ENCODE measurements at regions not wholly inside any gene's neighbourhood (a gene's known extent, or its start where the extent isn't known, plus 50 kb on each side); places are given as distances from the start of the nearest gene placed in this dataset.

DNA sequence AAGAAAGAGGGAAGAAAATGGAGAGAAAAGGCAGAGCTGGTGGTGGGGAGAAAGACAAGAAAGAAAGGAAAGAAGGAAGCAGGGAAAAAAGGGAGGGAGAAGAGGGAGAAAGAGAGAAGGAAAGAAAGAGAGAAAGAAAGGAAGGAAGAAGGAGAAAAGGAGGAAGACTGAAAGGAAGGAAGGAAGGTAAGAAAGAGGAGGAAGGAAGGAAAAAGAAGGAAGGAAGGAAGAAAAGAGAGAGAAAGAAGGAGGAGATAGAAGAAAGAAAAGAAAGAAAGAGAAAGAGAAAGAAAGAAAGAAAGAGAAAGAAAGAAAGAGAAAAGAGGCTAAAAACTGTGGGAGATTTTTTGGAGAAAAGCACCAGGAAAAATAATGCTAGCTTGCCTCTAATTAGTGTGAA lies 561.4 kb upstream of the GOT2 start:
- no peak for FAIRE-seq
- DNase-seq (ENCODE audit: low spot score), result no peak

DNA sequence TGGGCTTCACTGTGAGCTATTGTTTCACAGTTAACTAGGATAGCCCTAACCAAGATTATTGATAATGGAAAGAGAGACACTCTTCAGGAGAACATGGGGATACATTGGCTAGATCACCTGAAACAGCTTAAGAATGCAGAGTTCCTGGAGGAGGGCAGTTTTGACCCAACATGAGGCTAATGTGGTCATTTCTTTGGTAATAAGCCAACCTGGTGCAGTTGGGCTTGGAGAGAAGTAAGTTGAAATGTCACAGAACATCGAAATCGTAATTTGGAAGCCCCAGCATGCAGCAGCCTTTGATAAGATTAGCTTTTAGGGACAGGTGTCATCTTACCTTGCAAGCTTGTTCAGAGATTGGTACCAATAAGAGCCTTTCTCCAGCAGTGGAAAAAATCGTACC lies 556.6 kb upstream of the GOT2 start:
- no peak for DNase-seq (ENCODE audit: low spot score)

DNA sequence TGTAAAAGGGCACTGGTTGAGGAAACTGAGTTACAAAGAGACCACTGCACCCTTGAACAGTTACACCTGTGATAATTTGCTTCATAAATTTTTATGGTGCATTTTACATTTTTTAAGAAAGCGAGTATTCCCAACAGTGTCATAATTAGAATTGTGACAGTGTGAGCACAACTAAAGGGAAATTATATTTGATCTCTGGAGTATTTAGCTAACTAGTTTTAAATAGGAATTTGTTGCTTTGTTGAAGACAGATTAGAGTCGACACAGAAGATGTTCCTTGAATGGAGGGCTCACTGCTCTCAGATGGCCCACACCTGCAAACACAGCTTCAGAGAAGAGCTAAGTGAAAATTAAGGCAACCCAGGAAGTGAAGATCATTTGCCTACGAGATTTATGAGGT lies 555.0 kb upstream of the GOT2 start:
- FAIRE-seq, result no peak
- DNase-seq (ENCODE audit: low spot score), result no peak

More for the DNA sequence above, 556.6 kb upstream of the GOT2 start:
- FAIRE-seq, result no peak

DNA sequence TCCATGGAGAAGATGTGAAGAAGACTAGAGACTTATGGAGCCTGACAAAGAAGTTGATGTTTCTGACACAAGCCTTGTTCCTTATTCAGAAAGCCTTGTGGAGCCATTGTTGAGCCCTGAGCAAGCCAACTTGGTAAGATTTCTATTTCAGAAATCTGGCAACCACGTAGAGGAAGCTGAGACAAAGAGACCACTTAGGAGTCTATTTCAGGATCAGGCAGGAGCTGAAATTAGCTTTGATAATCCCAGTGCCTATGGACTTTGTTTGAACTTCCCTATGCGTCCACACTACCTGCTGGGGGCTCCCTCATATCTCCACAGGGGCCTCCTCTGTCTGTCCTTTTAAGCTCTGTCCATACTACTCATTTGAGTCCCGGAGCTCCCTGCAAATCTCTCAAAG lies 540.0 kb upstream of the GOT2 start:
- FAIRE-seq (no peak), DNase-seq (ENCODE audit: low spot score) (no peak)

DNA sequence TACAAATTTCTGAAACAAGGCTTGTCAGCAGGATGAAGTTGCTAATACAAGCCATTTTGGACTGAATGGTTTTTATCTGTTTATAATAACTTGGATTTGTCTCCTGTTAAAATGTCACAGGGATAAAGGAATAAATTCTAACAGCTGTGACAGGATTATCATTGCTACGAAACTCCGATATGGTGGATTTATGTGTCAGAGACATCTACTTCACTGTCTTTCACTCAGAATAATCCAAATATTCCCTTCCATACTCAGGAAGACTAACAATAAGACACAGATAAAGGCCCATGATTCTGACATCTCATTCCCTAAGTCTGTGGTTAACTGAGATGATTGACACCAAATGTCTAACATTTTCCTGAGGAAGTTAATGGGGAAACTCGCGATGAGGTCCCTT lies 529.8 kb upstream of the GOT2 start:
- no peak for DNase-seq (ENCODE audit: low spot score)
- FAIRE-seq, result no peak

DNA sequence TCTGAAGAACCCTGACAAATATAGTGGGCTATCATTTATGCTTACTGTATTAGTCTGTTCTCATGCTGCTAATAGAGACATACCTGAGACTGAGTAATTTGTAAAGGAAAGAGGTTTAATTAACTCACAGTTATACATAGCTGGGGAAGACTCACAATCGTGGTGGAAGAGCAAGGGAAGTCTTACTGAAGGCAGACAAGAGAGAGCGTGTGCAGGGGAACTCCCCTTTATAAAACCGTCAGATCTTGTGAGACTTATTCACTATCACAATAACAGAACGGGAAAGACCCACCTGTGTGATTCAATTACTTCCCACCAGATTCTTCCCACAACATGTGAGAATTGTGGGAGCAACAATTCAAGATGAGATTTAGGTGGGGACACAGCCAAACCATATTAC lies 526.8 kb upstream of the GOT2 start:
- no peak for DNase-seq (ENCODE audit: low spot score)
- FAIRE-seq, result no peak

DNA sequence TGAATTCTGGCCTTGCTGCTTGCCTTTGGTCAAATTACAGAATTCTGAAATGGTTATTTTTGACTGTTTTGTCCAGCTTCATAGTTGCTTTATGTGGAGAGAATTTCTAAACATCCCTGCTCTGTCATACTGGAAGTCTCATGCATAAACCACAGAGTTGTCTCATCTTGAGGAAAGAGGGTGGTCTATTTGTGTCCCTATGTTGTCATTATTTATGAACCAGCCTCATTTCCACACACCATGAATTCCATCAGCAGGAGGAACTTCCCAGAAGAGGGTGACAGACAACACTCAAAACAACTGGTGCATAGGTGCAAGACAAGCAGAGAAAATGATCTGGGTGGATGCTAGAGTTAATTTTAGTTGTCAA lies 525.8 kb upstream of the GOT2 start:
- DNase-seq (ENCODE audit: low spot score), result no peak
- FAIRE-seq, result no peak

DNA sequence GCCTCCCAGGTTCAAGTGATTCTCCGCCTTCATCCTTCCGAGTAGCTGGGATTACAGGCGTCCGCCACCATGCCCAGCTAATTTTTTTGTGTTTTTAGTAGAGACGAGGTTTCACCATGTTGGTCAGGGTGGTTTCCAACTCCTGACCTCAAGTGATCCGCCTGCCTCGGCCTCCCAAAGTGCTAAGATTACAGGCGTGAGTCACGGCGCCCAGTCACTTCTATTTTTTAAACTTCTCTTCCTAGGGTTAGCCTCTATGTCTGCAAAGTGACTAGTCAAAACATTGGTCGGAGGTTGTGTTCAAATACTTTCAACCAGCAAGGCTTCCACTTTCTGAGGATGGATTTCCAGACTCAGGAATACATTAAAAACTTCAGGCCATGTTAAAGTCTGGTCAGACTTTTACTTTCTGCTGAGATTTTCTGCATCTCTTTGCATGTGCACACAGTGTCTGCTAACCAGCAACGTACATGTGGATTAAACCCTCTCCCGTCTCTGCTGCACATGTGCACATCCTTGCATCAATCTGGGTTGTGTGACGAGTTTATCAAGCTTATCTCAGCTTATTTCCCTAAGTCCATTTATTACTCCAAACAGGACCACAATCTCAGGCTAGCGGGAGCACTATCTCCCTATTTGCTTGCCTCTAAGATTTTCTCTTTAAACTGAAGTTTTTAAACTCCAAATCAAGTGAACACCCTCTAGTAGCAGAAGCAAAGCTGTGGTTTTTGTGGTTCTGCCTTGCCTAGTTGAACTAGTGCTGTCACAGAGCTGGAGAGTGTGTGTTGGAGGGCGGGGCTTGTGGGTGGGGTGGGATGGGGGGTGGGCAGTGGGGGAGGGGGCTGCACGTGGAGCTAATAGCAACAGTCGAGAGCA lies 525.2 kb upstream of the GOT2 start:
- FAIRE-seq (peak; percentile 23), DNase-seq (ENCODE audit: low spot score) (peak; percentile 11)

DNA sequence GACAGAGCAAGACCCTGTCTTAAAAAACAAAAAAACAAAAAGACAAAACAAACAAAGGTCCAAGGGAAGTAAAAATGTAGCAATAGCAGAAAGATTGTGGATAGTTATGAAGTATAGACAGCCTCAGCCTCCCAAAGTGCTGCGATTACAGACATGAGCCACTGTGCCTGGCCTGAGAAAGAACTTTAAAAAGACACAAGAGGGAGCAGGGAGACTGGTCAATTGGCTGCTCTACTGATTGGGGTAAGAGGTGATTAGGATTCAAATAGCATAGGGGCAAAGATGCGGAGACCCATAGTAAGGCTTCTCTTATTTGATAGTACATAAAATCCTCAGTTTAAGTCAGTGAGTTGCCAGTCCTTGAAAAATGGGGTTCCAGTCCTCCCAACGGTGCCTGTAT lies 518.2 kb upstream of the GOT2 start:
- DNase-seq (ENCODE audit: low spot score), result no peak
- no peak for FAIRE-seq

DNA sequence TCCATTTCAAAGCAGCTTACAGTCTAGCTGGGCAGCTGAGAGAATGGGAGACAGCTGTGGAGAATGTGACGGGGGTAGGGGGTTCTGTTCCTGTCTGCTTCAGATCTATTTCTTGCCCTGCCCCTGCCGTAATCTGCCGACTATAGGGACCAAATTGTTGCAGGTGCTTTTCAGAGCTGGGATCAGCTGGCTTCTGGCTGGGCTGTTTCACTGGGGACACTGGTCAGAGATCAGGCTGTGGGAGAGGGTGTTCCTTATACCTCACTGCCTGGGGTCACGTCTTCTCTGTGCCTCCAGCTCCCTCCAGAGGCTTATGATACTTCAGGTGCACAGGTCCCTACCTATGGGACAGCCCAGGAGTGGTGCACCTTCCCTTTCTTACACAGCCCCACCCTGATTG lies 514.9 kb upstream of the GOT2 start:
- FAIRE-seq, result no peak
- DNase-seq (ENCODE audit: low spot score), result no peak

DNA sequence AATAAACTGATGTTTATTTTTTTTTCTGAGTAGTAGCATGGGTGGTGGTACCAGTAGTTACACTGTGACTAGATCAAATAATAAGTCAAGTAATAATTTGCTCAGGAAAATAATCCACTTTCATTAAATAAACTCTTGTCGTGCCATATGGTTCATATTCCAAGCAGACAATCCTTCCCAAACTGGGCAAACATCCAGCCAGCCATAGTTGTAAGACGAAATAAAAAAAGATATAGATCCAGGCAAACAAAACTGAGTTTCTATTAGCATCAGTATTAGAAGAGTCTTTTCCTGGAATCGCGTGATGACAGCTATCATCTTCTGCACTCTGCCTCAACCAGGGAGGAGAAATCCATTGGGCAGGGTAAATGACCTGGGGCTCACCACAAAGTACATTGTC lies 508.4 kb upstream of the GOT2 start:
- FAIRE-seq (no peak), DNase-seq (ENCODE audit: low spot score) (no peak)

DNA sequence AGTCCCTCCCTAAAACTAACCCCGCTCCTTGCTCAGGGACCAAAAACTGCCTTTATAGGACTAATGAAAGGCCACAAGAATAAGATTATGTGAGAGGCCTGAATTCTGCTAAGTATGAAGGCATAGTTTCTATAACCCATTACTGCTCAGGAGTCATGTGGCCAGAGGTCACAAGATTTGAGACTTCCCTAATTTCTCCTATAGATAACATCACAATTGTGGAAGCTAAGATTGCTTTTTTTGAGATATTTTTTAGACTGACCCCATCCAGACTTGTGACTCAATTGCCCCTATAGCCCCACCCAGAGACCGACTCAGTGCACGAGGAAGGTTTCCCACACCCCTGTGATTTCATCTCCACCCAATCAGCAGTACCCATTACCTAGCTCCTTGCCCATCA lies 504.1 kb upstream of the GOT2 start:
- no peak for FAIRE-seq
- DNase-seq (ENCODE audit: low spot score), result no peak

DNA sequence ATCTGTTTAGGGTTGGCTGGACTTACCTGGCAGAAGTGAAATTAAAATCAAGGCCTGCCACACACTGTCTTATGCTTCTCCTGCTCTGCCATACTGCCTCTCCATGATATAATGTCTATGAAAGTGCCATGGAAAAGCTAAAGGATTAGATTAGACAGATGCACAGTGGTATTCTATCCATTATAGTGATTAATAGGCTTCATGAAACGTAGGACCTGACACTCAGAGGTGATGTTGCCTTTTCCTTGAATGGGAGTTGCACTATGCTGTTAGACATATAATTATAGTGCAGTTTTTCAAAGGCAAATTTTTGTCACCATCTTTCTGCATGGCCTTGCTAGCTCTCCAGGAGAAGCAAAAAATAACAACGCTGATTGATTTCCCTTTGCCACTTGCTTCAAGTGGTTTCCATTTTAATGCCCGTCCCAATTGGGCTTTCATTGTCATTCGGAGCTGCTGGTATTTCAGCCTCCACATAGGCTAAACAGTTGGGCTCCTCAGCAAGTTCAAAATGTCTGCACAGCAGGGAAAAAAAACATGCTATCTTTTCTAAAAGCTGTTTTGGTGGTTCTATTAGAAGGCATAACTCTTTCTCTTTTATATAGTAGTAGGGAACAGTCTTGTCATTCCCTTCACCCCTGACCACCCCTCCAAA lies 502.8 kb upstream of the GOT2 start:
- FAIRE-seq (no peak), DNase-seq (ENCODE audit: low spot score) (no peak)

DNA sequence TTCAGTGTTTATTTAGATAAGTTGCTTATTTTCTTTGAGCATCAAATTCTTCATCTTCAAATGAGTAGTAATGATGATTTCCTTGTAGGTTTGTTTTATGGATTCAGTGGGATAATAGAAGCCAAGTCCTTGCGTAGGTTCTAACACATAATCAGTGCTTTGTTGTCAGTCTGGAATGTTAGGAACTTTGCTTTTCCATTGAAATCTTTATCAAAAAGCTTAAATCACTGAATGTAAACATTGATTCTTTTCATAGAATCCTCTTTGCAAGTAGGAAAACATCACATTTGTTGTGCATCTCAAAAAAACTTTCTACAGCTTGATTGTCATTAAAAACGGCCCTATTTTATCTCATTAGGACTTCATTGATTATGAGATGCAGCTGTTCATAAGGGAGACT lies 490.3 kb upstream of the GOT2 start:
- FAIRE-seq, result no peak

DNA sequence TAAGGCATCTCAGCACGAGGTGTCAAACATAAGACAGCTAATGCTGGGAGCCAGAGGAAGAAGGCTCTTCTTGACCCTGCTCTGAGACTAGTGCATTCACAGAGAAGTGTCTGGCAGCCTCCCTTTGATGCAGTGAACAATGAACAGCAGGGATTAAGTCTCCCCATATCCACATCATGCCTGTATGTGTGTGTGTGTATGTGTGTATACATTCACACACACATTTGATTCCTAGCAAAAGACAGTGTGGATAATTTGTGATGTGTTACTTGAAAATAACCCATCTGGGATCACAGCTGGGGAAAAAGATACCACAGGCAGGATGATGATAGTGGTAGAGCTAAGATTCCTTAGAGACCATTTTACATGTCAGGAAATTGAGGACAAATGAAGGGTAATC lies 485.9 kb upstream of the GOT2 start:
- DNase-seq (ENCODE audit: low spot score) (no peak), FAIRE-seq (peak; percentile 20)

More for the DNA sequence above, 490.3 kb upstream of the GOT2 start:
- DNase-seq (ENCODE audit: low spot score), result no peak

DNA sequence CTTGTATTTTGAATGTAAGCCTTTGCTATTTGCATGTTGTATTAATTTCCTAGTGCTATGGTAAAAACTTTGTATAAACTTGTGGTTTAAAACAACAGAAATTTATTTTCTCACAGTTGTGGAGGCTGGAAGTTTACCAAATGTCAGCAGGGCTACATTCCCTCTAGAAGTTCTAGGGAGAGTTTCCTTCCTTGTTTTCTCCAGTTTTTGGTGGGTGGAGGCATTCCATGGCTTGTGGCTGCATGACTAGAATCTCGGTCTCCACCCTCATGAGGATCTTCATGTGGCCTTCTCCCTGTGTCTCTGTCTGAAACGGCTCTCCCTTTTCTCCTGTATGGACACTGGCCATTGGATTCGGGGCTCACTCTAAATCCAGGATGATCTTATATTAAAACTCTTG lies 482.2 kb upstream of the GOT2 start:
- DNase-seq (ENCODE audit: low spot score) (no peak), FAIRE-seq (no peak)

DNA sequence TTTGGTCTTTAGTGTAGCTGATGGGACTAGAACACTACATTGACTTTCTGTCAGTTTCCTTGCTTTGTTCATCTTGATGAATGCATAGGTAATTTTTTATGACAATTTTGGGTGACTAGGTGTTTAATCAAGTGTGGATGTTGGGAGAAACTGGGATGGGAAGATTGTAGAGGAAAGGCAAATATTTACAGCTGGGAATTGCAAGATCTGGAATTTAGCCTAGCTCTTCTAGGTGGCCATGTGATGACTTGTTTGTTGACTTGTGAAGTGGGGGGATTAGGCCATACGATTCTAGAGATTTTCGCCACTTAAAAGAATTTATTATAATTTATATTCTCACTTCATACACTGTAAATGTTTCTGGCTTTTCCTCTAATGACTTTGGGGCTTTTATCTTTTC lies 480.3 kb upstream of the GOT2 start:
- DNase-seq (ENCODE audit: low spot score) (no peak), FAIRE-seq (no peak)

DNA sequence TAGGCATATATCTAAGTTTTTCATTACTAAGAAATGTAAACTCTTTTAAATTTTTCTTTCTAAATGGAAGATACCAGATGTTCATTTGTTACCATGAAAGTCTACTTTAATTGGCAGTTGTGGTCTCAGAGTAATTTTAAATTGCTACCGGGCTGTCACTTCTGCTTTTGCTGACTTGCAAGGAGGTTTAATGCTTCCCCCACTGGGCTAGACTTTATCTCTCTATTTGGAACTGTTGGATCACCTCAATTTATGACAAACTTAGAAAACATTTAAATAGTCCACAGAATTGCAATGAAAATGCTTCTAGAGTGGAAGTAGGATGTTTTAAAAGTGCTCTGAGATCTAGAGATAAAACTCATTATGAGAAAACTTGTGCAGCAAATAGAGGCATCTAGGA lies 479.8 kb upstream of the GOT2 start:
- DNase-seq (ENCODE audit: low spot score) (no peak), FAIRE-seq (no peak)

DNA sequence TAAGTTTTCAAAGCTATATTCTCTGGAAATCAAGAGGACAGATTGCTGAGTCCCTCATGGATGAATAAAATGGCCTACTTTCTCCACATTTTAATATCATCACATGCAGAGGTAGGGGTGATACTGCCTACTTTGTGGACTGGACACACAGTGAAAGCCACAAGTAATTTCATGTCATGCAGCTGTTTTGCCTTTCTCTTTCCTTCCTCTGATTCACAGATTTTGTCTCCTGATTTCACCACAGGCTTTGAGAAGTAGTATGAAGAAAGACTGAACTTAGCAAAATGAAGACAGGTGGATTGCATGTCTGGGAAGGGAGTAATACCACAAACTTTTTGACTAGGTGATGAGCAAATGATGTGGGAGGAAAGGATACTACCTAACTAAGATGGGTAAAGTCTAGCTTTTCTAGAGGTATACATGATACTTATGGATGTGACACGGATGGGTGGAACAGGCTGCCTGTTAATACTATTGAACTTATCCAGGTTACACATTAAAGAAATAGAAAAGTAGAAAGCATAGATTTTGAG lies 478.4 kb upstream of the GOT2 start:
- FAIRE-seq (no peak), DNase-seq (ENCODE audit: low spot score) (no peak)

DNA sequence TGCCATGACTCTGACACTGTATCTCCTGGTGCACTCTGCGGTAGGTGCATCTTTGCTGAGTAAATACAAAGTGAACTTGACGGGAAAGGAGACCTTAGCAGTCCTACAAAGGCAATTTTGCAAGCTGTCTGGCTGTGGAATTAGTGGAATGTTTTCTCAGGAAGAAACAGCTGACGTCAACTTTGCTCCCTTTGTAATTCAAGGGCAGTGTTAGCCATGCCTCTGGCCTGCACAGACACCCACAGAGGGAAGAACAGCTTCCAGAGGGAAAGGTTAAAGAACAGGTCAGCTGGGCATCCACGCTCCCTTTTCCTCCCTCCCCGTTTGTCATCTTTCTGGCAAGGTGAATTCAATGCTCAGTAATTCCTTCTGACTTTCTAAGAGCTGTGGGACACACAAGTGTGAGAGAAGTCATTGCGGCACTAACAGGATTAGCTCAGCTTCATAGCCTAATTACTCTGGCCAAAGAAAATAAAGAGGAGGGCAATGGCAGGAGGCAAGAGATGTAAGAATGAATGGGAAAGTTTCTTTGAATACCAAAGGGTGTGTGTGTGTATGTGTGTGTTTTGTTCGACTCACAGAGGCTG lies 476.9 kb upstream of the GOT2 start:
- FAIRE-seq, result no peak
- peak; percentile 45 for DNase-seq (ENCODE audit: low spot score)

DNA sequence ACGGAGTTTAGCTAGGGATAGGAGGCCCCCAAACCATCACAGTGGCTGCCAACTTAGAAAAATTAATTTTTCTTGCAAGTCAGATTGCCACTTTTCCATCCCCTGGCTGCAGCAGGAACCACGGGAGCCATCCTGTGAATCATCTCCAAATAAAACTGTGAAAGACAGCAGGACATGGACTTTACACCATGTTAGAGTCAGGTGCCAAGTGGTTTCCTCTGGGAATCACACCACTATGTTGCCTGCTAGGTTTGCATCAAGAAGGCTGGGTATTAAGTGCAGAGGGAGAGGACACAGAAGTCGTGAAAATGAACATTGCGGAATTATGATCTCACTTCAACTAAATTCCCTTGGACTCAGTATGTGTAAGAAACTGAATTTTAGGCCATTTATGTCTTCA lies 471.3 kb upstream of the GOT2 start:
- FAIRE-seq (no peak), DNase-seq (ENCODE audit: low spot score) (no peak)

DNA sequence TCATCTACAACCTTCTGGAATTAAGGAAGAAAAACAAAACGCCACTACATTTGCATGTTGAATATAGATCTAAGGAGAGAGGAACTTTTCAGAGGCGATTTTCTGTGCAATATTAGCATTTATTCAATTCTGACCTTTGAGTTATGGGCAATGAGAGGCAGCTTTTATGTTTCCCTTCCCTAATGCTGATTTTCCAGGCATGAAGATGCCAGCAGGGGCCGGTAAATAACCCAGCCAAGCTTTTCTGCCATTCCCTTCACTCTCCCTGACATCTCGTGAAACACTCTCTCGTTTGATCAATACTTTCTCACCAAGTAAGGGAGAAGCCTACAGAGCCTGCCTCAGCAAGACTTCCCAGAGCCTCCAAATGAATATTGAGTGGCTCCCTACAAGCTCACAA lies 470.5 kb upstream of the GOT2 start:
- FAIRE-seq, result no peak
- DNase-seq (ENCODE audit: low spot score), result no peak

Measured in urothelium cell line (cell line).